Ecto neural progenitor cell (in vitro differentiated cells): ENCODE measurements at regions not wholly inside any gene's neighbourhood (a gene's known extent, or its start where the extent isn't known, plus 50 kb on each side); places are given as distances from the start of the nearest gene placed in this dataset.
"Not testable (repeated sequence)": the region's sequence is repeated elsewhere in the genome, so short reads cannot be mapped to it uniquely, and the experiment has no call there.

ENCODE experiments used
- DNase-seq: peaks from one replicate; pipeline ENCODE4 v3.0.0-alpha.2; 2018; ENCODE audit warnings: low spot score

DNA sequence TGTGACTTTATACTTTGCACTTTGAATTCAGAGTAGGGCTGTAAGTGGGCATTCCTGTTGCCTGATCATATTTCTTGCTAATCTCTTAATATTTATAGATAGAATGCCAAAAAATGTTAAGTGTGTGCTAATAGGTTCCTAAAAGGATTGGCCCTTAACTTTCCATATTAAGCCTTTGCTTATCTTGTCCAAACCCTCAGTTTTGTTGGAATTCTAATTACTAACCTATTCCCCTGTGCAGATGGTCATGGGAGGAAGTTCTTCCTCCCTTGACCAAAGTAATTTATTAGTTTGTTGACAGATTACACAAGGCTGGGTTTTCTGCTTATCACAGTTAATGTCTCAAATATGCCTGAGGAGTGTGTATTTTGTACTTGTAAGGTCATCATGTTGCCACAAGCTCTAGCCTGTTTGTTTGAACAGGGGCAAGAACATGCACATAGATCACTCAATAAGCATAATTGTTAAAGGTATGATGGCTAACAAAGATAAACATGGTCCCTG lies 541.1 kb upstream of the SPRY2 start:
- DNase-seq: no peak

DNA sequence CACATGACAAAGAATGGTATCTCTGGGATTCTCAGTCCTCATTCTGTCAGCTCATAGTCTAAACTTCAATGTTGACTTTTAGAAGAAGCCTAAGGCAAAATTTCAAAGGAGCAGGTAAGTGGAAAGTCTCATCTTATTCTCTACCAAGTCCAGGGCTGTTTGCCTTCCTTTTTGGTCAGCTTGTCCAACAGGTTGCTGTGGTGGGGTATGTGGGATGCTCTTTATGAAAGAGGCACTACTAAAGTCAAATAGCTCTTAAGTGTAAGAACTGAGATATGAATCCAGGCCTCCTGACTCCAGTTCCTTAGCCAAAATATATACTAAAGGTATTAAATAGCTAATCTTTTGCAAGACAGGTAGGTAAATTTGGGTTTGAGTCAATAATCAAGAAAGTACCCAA lies 540.6 kb upstream of the SPRY2 start:
- no peak for DNase-seq

DNA sequence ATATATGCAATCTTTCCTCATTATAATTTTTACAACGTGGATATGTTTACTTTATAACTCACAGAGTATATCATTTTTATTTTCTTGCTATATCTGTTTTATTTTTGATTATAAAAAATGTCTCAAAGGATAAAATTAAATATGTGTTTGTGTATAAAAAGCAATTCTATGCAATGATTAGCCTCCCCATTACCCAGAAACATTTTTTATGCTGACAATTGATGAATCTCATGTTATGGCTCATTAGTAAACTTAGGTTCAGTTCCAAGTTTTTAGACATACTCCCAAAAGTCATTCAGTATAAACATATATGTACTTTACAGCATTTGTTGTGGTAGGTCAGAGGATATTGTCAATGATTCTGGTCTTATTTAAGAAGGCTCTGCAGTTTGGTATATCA lies 540.1 kb upstream of the SPRY2 start:
- no peak for DNase-seq

DNA sequence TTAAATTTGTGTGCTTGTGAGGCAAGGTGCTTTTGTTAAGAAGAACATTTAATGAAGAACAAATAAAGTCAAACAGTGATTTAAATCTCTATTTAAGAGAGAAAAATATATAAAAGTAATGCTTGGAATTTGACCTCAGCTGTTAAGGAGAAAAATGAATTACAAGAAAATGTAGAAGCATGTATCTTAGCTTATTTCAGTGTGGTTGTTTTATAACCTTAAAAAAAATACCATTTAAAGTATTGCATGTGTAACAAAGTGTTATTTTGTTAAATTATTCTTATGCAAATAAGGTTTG lies 537.0 kb upstream of the SPRY2 start:
- DNase-seq: no peak

DNA sequence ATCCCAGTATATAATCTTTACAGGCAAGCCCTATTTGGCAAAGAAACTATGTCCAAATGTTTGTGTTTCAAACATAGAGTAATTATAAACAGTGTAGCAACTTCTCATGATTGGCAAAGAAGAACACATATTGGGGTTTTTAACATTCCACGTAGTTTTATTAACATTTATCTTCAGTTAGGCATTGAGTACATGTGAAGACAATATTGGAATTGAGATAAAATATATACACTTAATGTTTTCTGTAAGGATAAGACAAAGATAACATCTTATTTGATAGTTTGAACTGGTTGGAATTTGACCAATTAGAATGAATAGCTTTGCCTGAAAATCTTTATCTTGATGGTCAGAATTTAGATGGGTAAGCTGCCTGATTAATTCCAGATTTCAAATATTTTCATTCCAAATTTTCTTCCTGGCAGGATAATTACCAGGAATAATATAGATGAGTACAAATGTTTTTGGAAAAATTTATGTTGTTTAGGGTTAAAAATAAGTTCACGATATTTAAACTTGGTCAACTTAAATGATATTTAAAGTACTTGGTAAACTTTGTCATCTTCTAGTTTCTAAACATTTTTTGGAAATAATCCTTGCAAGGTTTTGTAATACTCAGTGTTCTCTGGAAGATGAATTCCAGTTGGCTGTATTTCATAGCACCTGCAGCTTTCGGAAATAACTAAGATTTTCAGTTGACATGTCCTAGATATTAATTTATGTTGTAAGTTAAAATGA lies 536.5 kb upstream of the SPRY2 start:
- DNase-seq: no peak

DNA sequence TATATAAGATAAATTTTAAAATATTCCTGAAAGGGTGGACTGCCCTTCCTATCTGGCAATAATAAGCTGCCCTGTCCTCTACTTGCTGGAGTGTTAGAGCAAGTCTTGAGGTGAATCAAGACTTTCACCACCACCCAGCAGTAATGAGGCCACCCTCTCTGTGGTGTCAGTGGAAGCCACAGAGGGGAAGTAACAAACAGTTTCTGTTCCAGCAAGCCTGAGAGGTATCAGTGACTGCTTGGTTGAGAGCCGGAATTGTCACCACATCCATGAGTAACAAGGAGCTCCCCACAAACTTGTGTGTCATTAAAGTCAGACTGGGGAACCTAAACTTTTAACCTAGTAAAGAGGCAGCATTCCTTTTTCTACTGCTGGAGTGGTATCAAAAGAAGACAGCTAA lies 532.7 kb upstream of the SPRY2 start:
- no peak for DNase-seq

DNA sequence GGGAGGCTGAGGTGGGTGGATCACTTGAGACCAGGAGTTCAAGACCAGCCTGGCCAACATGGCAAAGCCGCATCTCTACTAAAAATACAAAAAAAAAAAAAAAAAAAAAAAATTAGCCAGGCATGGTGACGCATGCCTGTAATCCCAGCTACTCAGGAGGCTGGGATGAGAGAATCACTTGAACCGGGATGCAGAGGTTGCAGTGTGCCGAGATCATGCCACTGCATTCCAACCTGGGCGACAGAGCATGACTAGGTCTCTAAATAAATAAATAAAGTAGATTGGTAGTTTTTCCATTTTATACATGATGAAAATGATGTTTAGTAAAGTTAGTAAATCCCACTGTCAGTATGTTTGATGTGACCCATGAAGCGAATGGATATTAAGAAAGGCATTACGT lies 531.0 kb upstream of the SPRY2 start:
- not testable (repeated sequence) for DNase-seq

DNA sequence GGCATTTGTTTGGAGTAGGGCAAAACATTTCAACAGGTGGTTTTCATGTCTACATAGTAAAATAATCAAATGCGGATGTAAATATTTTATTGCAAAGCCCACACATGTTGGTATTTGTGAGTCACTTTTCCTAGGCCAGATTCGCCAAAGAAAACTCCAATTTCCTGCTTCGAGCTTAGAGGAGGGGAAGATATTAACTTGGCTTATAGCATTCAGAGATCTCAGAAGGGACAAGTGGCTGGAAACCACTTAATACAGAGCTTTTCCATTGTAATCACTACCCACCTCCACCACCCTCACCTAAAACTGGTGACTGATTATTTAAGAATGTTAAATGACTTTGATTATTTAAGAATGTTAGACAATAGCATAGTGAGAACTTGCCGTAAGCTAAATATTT lies 530.6 kb upstream of the SPRY2 start:
- DNase-seq: no peak

DNA sequence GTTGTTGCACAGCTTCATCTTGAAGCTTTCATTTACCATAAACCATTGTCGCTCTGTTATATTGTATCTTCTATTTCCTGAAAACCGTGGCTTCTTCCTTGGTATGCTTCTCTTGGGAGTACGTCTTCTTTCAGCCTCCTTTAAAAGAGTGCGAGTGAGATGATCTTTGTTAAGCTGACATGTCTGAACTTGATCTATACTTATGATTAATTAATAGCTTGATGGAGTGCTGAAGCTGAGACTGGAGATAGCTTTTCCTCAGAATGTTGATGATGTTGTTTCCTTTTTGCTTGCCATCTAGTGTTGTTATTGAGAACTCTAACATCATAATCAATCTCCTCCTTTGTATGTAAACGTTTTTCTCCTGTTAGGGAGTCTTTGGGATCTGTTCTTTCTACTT lies 529.3 kb upstream of the SPRY2 start:
- no peak for DNase-seq

DNA sequence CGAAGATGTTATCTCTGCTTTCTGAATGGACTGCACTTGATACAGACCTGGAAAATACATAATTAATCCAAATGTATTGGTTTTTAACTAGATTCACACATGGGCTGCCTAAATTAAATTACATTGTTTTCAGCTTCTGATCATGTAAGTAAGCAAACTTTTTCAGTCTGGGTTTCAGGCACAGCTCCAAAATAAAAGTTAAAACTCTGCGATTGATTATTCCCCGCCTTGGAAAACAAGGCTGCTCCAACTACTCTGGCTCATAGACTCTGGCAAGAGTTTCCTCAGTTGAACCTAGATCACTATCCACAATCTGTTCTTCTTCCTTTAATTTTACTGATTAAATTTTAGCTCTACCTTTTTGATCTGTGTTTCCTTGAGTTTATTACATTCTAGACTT lies 526.0 kb upstream of the SPRY2 start:
- no peak for DNase-seq

DNA sequence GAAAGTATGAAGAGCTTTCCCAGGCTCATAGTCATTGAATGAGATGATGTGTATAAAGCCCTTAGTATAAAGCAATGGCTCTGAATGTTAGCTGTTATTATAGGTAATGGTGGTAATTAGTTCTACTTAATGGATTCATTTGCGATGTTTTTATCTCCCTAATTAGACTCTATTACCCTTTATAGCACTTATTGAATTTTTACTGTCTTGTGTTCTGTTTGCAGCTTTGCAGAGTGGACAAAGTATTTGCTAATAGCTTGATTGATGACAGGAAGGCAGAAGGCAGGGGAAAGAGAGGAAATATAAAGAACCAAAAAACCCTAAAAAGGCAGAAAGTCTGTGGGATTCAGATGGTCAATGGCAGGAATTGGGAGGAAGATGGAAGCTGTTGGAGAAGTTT lies 524.4 kb upstream of the SPRY2 start:
- no peak for DNase-seq

DNA sequence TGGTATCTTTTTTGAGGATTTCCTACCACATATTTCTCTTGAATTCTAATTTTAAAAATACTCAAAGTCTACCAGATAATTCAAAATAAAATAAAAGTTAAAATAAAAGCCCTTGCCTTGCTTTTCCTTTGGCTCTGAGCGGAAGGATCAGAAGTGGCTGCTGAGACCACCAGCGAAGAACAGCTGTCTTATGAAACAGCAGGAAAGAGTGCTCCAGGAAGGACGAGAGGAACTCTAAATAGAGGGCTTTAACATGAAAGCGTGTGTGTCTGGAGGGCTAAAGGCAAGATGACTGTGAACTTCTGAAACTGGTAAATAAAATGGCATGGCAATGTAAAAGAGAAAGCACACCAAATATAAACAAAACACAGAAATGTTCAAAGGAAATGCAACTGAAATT lies 521.5 kb upstream of the SPRY2 start:
- DNase-seq: no peak

DNA sequence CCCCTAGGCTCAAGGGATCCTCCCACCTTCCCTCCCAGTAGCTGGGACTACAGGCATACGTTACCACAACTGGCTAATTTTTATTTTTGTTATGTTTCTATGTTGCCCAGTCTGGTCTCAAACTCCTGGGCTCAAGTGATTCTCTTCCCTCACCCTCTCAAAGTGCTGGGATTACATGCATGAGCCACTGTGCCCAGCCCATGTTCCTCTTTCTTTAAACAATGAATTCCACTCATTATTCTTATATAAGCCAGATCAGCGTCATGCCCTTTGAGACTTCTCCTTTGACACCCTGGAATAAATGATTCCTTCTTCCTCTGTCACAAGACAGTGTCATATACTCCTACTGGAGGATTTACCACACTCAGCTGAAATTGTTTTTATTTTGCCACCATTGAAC lies 519.9 kb upstream of the SPRY2 start:
- no peak for DNase-seq

DNA sequence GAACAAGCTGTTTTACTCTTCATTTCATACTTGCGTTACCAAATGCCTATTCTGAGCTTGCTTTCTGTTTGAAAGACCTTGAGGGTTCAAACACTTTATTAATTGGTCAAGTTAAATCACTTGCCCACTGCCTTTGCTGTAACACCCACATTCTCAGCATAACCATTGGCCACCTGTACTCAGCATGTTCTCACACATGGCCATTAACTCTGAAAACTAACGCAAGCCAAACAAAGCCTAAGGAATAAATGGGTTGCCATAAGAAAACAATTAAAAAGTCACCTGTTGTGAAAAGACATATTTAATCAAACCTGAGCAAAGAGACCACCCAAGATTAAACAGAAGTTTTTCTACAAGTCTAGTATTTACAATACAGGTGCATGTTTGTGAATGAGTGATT lies 517.2 kb upstream of the SPRY2 start:
- no peak for DNase-seq

DNA sequence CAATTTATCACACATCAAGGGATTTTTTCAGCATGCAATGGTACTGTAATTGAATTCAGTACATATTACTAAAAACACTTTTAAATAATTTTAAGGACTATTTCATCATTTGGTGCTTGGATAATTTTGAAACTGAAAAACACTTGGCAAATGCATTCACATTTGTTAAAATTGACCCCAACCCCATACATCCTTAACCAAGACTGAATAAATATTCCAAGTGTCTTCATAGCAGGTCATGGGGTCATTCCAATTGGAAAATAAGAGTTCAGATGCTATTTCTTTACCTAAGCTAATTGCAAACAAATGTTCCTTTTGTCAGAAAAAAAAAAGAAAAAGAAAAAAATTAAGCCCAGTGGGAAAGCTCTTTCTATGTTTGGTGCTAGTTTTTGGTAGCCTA lies 516.4 kb upstream of the SPRY2 start:
- DNase-seq: no peak

DNA sequence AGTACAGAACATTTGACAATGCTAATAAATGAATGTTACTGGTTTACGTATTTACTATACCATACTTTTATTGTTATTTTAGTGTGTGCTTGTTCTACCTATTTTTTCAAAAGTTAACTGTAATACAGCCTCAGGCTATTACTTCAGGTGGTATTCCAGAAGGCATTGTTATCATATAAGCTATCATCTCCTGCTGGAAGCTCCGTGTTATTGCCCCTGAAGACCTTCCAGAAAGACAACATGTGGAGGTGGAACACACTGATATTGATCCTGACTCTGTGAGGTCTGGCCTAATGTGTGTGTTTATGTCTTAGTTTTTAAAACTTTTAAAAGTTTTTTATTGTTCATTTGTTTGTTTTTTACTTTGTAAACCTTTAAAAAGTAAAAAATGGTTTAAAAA lies 509.8 kb upstream of the SPRY2 start:
- DNase-seq: no peak

DNA sequence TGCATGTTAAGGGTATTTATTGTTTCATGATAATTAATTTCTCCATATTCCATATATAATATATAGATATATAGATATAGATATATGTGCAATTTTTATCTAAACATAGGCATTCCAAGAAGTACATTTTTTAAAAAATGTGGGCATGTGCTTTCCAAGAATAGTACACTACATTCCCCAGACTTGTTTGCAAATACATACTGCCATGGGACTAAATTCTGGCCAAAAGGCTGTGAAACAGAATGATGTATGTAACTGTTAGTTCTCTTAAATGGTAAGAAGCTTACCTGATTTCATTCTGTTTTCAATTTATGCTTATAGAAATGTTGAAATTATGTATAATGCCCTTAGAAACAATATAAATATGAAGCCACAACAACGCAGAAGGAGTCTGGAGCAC lies 503.2 kb upstream of the SPRY2 start:
- DNase-seq: no peak

DNA sequence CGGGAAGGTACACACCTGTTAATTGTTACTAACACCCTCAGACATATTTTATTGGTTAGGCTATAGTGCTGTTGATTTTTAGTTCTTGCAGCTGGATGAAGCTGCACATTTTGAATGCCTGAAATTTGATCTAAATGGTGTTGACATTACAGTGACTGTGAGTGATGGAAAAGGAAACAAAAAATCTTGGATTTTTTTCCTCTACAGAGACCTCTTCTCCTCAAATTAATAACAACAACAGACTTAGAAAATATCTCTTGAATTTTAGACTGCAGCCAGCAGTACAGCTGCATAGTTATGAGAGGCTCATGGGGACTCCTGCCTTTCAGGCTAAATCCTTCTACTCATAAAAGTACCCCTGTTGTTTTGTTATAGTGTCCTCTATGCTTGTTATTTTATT lies 500.5 kb upstream of the SPRY2 start:
- DNase-seq: no peak

DNA sequence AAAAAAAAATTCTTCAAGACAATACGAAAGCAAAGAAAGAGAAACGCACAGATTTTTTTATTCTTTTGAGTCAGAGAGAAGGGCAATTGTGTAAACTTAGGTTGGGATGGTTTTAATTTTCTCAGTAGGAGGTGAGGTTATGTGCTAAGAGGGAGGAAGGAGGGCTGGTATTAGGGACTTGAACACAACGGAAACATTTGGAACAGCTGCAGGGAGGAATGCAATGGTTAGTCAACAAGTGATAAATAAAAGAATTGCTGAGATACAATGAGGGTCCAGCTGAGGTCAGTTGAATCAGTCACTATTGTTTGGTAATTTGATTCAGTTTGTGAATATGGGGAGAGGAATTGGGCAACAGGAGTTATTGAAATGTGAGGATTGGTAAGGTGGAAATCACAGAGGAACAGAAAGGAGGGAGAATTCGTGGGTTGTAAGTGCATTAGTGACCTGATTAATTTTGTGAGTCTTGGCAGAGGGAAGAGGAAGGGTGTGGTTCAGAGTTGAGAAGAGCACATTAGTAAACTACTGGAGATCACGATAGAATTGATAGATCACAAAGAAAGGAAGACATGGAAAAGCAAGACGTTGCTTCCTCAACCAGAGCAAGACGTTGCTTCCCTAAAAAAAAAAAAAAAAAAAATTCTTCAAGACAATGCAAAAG lies 499.5 kb upstream of the SPRY2 start:
- DNase-seq: no peak

DNA sequence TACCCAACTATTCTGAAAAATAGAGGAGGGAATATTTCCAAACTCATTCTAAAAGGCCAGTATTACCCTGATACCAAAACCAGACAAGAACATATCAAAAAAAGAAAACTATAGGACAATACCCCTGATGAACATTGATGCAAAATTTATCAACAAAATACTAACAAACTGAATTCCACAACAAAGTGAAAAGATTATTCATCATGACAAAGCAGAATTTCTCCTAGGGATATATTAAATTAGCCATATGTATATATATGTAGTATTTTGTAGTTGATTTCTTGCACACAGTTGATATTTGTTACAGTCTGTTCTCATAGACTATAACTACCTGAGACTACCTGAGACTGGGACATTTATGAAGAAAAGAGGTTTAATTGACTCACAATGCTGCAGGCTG lies 495.0 kb upstream of the SPRY2 start:
- no peak for DNase-seq

DNA sequence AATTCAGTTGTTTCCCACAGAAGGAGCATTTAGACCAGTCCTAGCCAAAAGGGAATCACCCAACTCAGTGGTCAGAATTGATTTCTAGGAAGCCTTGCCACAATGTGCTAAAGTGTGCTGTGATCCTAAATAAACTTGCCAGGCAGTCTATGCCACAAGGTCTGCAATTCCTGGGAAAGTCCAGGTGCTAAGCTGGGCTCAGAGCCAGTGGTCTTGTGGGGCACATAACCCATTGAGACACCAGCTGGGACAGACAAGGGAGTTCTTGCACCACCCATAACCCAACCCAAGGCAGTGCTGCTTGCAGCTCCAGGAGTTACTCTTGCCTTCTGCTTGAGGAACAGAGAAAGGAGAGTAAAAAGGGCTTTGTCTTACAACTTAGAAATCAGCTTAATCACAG lies 489.5 kb upstream of the SPRY2 start:
- DNase-seq: no peak

DNA sequence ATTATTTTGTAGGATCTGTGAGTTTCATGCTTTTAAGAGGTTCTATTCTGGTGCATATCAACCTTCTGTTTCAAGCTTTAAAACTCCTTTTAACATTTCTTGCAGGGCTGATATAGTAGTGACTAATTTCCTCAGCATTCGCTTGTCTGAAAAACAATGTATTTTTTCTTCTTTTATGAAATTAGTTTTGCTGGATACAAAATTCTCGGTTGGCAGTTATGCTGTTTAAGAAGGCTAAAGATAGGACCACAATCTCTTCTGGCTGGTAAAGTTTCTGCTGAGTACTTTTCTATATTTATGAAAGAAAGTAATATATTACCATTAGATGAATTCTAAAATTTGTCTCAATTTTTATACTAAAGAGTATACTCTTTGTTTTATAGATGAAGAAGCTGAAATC lies 487.8 kb upstream of the SPRY2 start:
- no peak for DNase-seq

DNA sequence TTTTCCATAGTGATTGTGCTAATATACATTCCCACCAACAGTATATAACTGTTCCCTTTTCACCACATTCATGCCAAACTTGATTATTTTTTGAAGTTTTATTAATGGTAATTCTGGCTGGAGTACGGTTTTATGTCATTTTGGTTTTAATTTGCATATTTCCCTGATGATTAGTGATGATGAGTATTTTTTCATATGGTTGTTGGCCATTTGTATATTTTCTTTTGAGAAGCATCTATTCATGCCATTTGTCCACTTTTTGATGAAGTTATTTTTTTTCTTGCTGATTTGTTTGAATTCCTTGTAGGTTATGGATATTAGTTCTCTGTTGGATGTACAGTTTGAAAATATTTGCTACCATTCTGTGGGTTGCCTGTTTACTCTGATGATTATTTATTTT lies 484.4 kb upstream of the SPRY2 start:
- DNase-seq: no peak

DNA sequence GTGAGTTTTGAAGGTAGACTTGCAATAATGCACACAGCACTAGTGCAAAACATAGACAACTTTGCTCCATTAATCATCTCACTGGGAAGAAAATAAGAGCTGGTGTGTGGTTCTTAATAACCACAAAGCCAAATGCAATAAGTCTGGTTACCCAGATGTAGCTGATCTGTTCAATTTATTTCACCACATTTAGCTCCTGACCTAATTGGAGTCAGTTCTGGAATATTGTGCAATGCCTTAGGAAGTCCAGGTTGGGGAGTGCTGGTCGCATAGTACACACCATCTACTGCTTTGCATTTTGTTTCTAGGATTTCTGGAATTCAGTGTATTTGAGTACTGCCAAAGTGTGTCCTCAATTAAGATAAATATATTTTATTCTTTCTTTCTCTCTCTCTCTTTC lies 483.3 kb upstream of the SPRY2 start:
- DNase-seq: no peak
